ENCODE measurements at regions not wholly inside any gene's neighbourhood (a gene's known extent, or its start where the extent isn't known, plus 50 kb on each side); places are given as distances from the start of the nearest gene placed in this dataset.
A peak's percentile ranks its signal among the peaks of the same experiment; 100 is the strongest.

DNA sequence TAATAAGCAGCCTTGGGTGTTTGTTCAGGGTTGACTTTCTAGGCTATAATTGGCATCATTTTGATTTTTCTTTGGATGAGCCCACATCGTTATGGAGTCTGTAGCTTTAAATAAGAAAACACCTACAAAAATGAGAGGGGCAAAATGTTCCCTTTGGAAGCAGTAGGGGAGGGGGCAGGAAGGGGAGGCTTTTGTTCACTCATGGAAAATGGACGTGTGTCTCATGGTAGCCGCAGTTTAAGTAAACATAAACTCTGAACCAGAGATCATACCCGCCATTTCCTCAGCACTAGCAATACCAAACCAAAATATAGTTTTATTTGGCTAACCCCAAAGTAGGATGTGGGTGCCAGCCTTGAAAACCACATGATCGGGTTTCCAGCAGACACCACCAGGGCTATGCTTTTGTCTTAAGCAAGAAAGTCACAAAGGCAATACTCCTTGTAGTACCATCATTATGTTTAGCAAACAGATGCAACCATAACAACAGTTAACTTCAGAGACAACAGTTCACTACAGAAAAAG, 572.5 kb upstream of the JAG1 start:
- in situ Hi-C loops (cut with HindIII; ENCODE audit: extremely low pct_ligation_motif_present, low pct_unique_long_range_greater_than_20kb): no loop called here

GRCh38 chr20:11247046-11248010, 573.5 kb upstream of the JAG1 start:
- H3K27ac ChIP-seq (ENCODE audit: extremely low read length, insufficient read depth, low read length): no peak overlapping the region
- no TSS peak for BruUV-seq (replicated peaks)
- no peaks in the 10 kb centered on the region for H4K20me1 ChIP-seq (ENCODE audit: insufficient read depth, low read length)
- WGBS (ENCODE audit: low lambda C conversion rate): 16% methylated on average over 11 of the region's 11 CpGs
- ChIA-PET POLR2A (no interaction called here), CTCF (ENCODE audit: low intra/inter-chr PET ratio, low total read pairs) (no interaction called here)
- ATAC-seq (no peak), DNase-seq (ENCODE audit: low spot score) (no peak), FAIRE-seq (no peak)
- no peaks in the 10 kb centered on the region for H3K36me3 ChIP-seq (replicated peaks in 1 of 2; ENCODE audit: control insufficient read depth in 1 of 2, insufficient read depth in 2 of 2, low read length in 2 of 2)
- no peak overlapping the region for H3K4me2 ChIP-seq (ENCODE audit: low read depth, low read length)
- TF ChIP-seq ZNF12 (CRISPR knock-in tag; IDR thresholded peaks at IDR 0.05) (no peak), BRD4 (CRISPR knock-in tag; IDR thresholded peaks at IDR 0.05) (no peak), THAP11 (CRISPR knock-in tag; IDR thresholded peaks at IDR 0.05) (no peak), NFYB (CRISPR knock-in tag; IDR thresholded peaks at IDR 0.05) (no peak), ZNF788 (CRISPR knock-in tag; IDR thresholded peaks at IDR 0.05; ENCODE audit: borderline replicate concordance) (no peak), MEIS1 (CRISPR knock-in tag; IDR thresholded peaks at IDR 0.05; ENCODE audit: borderline replicate concordance) (no peak), MAF1 (CRISPR knock-in tag; IDR thresholded peaks at IDR 0.05; ENCODE audit: borderline replicate concordance) (no peak), BORCS8-MEF2B (CRISPR knock-in tag; IDR thresholded peaks at IDR 0.05) (no peak), RFX1 (IDR thresholded peaks at IDR 0.05) (no peak), ZNF619 (CRISPR knock-in tag; IDR thresholded peaks at IDR 0.05) (no peak), ZFYVE20 (CRISPR knock-in tag; IDR thresholded peaks at IDR 0.05; ENCODE audit: borderline replicate concordance, low read depth) (no peak), PAWR (CRISPR knock-in tag; IDR thresholded peaks at IDR 0.05; ENCODE audit: borderline replicate concordance) (no peak), SETDB1 (CRISPR knock-in tag; IDR thresholded peaks at IDR 0.05; ENCODE audit: borderline replicate concordance) (no peak)
- TF ChIP-seq, protein P1, sequence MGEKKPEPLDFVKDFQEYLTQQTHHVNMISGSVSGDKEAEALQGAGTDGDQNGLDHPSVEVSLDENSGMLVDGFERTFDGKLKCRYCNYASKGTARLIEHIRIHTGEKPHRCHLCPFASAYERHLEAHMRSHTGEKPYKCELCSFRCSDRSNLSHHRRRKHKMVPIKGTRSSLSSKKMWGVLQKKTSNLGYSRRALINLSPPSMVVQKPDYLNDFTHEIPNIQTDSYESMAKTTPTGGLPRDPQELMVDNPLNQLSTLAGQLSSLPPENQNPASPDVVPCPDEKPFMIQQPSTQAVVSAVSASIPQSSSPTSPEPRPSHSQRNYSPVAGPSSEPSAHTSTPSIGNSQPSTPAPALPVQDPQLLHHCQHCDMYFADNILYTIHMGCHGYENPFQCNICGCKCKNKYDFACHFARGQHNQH (CRISPR knock-in tag; IDR thresholded peaks at IDR 0.05): no peak
- TF ChIP-seq, protein P2, sequence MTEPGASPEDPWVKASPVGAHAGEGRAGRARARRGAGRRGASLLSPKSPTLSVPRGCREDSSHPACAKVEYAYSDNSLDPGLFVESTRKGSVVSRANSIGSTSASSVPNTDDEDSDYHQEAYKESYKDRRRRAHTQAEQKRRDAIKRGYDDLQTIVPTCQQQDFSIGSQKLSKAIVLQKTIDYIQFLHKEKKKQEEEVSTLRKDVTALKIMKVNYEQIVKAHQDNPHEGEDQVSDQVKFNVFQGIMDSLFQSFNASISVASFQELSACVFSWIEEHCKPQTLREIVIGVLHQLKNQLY (CRISPR knock-in tag; IDR thresholded peaks at IDR 0.05): no peak
- H3K4me1 ChIP-seq (ENCODE audit: insufficient read depth, low read length): peaks cover 9% of the 10 kb centered on the region; the same call in 1 of the 2 replicates
- peaks cover 0 to 28% of the 10 kb centered on the region in 2 experiments; a peak in 2 of 5 replicates for H3K27me3 ChIP-seq (ENCODE audit: control insufficient read depth in 1 of 2, insufficient read depth in 2 of 2, low read length in 2 of 2)
- no peak overlapping the region for H2AFZ ChIP-seq (ENCODE audit: low read length)
- intact Hi-C loops (cut with micrococcal nuclease; ENCODE audit: unreplicated experiment): no loop called here
- in situ Hi-C loops (cut with HindIII; ENCODE audit: extremely low pct_ligation_motif_present, low pct_unique_long_range_greater_than_20kb): no loop called here
- no peak overlapping the region for H3K9ac ChIP-seq (ENCODE audit: insufficient read depth, low read depth, low read length)
- no peak overlapping the region for H3K4me3 ChIP-seq (replicated peaks in 1 of 3; ENCODE audit: insufficient read depth in 1 of 3, low read depth in 2 of 3, low read length in 3 of 3)
- no peaks in the 10 kb centered on the region for H3K79me2 ChIP-seq (ENCODE audit: insufficient read depth, low read length)
- no peaks in the 10 kb centered on the region for H3K9me3 ChIP-seq (ENCODE audit: low read length)

More for the DNA sequence above, 572.5 kb upstream of the JAG1 start:
- H3K4me3 ChIP-seq (replicated peaks in 1 of 3; ENCODE audit: insufficient read depth in 1 of 3, low read depth in 2 of 3, low read length in 3 of 3): no peak overlapping the region
- FAIRE-seq (no peak), ATAC-seq (no peak), DNase-seq (ENCODE audit: low spot score) (no peak)
- H4K20me1 ChIP-seq (ENCODE audit: insufficient read depth, low read length): no peaks in the 10 kb centered on the region
- TF ChIP-seq ZNF644 (CRISPR knock-in tag; IDR thresholded peaks at IDR 0.05; ENCODE audit: low read depth): peak; percentile 35; the same call in 1 of the 2 replicates
- no peak for TF ChIP-seq ZNF234 (CRISPR knock-in tag; conservative IDR thresholded peaks at IDR 0.05)
- WGBS (ENCODE audit: low lambda C conversion rate): 9% methylated on average over 5 of the region's 5 CpGs
- H3K36me3 ChIP-seq (replicated peaks in 1 of 2; ENCODE audit: control insufficient read depth in 1 of 2, insufficient read depth in 2 of 2, low read length in 2 of 2): no peaks in the 10 kb centered on the region
- no peaks in the 10 kb centered on the region for H3K79me2 ChIP-seq (ENCODE audit: insufficient read depth, low read length)
- peaks cover 0 to 28% of the 10 kb centered on the region in 2 experiments; a peak in 2 of 5 replicates for H3K27me3 ChIP-seq (ENCODE audit: control insufficient read depth in 1 of 2, insufficient read depth in 2 of 2, low read length in 2 of 2)
- intact Hi-C loops (cut with micrococcal nuclease; ENCODE audit: unreplicated experiment): no loop called here
- no peak overlapping the region for H3K9ac ChIP-seq (ENCODE audit: insufficient read depth, low read depth, low read length)
- no peak overlapping the region for H2AFZ ChIP-seq (ENCODE audit: low read length)
- ChIA-PET CTCF (ENCODE audit: low intra/inter-chr PET ratio, low total read pairs) (no interaction called here), POLR2A (no interaction called here)
- H3K9me3 ChIP-seq (ENCODE audit: low read length): no peaks in the 10 kb centered on the region
- H3K27ac ChIP-seq (ENCODE audit: extremely low read length, insufficient read depth, low read length): no peak overlapping the region
- BruUV-seq (replicated peaks): no TSS peak
- peaks cover 9% of the 10 kb centered on the region; the same call in 1 of the 2 replicates for H3K4me1 ChIP-seq (ENCODE audit: insufficient read depth, low read length)
- H3K4me2 ChIP-seq (ENCODE audit: low read depth, low read length): no peak overlapping the region
